WTC11 (cell line): ENCODE measurements at regions not wholly inside any gene's neighbourhood (a gene's known extent, or its start where the extent isn't known, plus 50 kb on each side); places are given as distances from the start of the nearest gene placed in this dataset.
"Not testable (repeated sequence)": the region's sequence is repeated elsewhere in the genome, so short reads cannot be mapped to it uniquely, and the experiment has no call there.

Experiments used
- ATAC-seq: fragments of 200-7000 bp; cut with Tn5 transposase; 2 replicates; pipeline ENCODE4 v1.10.0; 2021; ENCODE audit warnings: mild to moderate bottlenecking, moderate library complexity
- CTCF ChIA-PET: fragments of 300-600 bp; sonication (Branson Sonifier 250); formaldehyde crosslinking; loops from one replicate; lab custom pipeline; 2021; ENCODE audit warnings: antibody characterized with exemption; lab: Charles Lee
- POLR2A ChIA-PET: fragments of 350-600 bp; sonication (Branson Sonifier 250); formaldehyde crosslinking; loops from one replicate; lab custom pipeline; 2021; ENCODE audit warnings: antibody characterized with exemption; lab: Charles Lee
- DNase-seq: peaks from one replicate; pipeline ENCODE4 v3.0.0; 2021; ENCODE audit warnings: low spot score
- H3K27ac Mint-ChIP-seq: 2 replicates; pipeline ENCODE4 v1.8.0; 2021; ENCODE audit warnings: mixed read lengths
- H3K27me3 Mint-ChIP-seq: 2 replicates; pipeline ENCODE4 v1.8.0; 2021; ENCODE audit warnings: low read depth, mild to moderate bottlenecking, moderate library complexity, mixed read lengths
- H3K36me3 Mint-ChIP-seq: 2 replicates; pipeline ENCODE4 v1.8.0; 2021; ENCODE audit warnings: mixed read lengths
- H3K4me1 Mint-ChIP-seq: 2 replicates; pipeline ENCODE4 v1.8.0; 2022; ENCODE audit warnings: mixed read lengths
- H3K4me3 Mint-ChIP-seq: 2 replicates; pipeline ENCODE4 v1.8.0; 2021; ENCODE audit warnings: mild to moderate bottlenecking, moderate library complexity, mixed read lengths
- H3K9me3 Mint-ChIP-seq: 2 replicates; pipeline ENCODE4 v1.8.0; 2021; ENCODE audit warnings: mixed read lengths
- CREB1 ChIP-seq: sonication (generic); formaldehyde crosslinking; IDR thresholded peaks from 2 replicates; pipeline ENCODE4 v1.8.0; 2023; ENCODE audit warnings: mild to moderate bottlenecking, missing genetic modification reagents
- CREM ChIP-seq: sonication (generic); formaldehyde crosslinking; IDR thresholded peaks from 2 replicates; pipeline ENCODE4 v1.8.1; 2022; ENCODE audit warnings: mild to moderate bottlenecking, missing genetic modification reagents, moderate library complexity
- FOXJ3 ChIP-seq: sonication (generic); formaldehyde crosslinking; IDR thresholded peaks from 2 replicates; pipeline ENCODE4 v1.9.0; 2021; ENCODE audit warnings: missing genetic modification reagents, mild to moderate bottlenecking, borderline replicate concordance
- GTF2I ChIP-seq: fragments of 250-450 bp; sonication (Bioruptor Pico); conservative IDR thresholded peaks from 2 replicates; pipeline ENCODE4 v1.4.0; 2021; ENCODE audit warnings: mild to moderate bottlenecking
- JAZF1 ChIP-seq: fragments of 250-450 bp; sonication (Bioruptor Pico); IDR thresholded peaks from 2 replicates; pipeline ENCODE4 v1.9.0; 2021; ENCODE audit warnings: moderate library complexity, mild to moderate bottlenecking, inconsistent platforms
- NFATC4 ChIP-seq: fragments of 250-450 bp; sonication (Bioruptor Pico); IDR thresholded peaks from 2 replicates; pipeline ENCODE4 v1.9.0; 2021; ENCODE audit warnings: mild to moderate bottlenecking
- NFYB ChIP-seq: sonication (generic); formaldehyde crosslinking; conservative IDR thresholded peaks from 2 replicates; pipeline ENCODE4 v1.8.0; 2022; ENCODE audit warnings: low read depth, missing genetic modification reagents
- SMAD4 ChIP-seq: sonication (generic); formaldehyde crosslinking; IDR thresholded peaks from 2 replicates; pipeline ENCODE4 v1.8.0; 2022; ENCODE audit warnings: mild to moderate bottlenecking, missing genetic modification reagents
- SOX15 ChIP-seq: fragments of 250-450 bp; sonication (Bioruptor Pico); IDR thresholded peaks from 2 replicates; pipeline ENCODE4 v1.9.0; 2021; ENCODE audit warnings: mild to moderate bottlenecking
- SP1 ChIP-seq: sonication (generic); formaldehyde crosslinking; conservative IDR thresholded peaks from 2 replicates; pipeline ENCODE4 v1.8.1; 2022; ENCODE audit warnings: missing genetic modification reagents
- TCF7 ChIP-seq: sonication (generic); formaldehyde crosslinking; IDR thresholded peaks from 2 replicates; pipeline ENCODE4 v1.8.0; 2022; ENCODE audit warnings: mild to moderate bottlenecking, low read depth, missing genetic modification reagents, moderate library complexity
- ZNF512 ChIP-seq: sonication (generic); formaldehyde crosslinking; IDR thresholded peaks from 2 replicates; pipeline ENCODE4 v1.8.1; 2022; ENCODE audit warnings: missing genetic modification reagents, borderline replicate concordance
- ZNF671 ChIP-seq: fragments of 250-450 bp; sonication (Bioruptor Pico); IDR thresholded peaks from 2 replicates; pipeline ENCODE4 v1.8.0; 2021; ENCODE audit warnings: mild to moderate bottlenecking
- TF ChIP-seq, protein P1 (sequence below): fragments of 250-450 bp; sonication (Bioruptor Pico); IDR thresholded peaks from 2 replicates; pipeline ENCODE4 v1.9.0; 2021; ENCODE audit warnings: mild to moderate bottlenecking
- TF ChIP-seq, protein P2 (sequence below): sonication (generic); formaldehyde crosslinking; IDR thresholded peaks from 2 replicates; pipeline ENCODE4 v1.8.0; 2022; ENCODE audit warnings: missing genetic modification reagents

DNA sequence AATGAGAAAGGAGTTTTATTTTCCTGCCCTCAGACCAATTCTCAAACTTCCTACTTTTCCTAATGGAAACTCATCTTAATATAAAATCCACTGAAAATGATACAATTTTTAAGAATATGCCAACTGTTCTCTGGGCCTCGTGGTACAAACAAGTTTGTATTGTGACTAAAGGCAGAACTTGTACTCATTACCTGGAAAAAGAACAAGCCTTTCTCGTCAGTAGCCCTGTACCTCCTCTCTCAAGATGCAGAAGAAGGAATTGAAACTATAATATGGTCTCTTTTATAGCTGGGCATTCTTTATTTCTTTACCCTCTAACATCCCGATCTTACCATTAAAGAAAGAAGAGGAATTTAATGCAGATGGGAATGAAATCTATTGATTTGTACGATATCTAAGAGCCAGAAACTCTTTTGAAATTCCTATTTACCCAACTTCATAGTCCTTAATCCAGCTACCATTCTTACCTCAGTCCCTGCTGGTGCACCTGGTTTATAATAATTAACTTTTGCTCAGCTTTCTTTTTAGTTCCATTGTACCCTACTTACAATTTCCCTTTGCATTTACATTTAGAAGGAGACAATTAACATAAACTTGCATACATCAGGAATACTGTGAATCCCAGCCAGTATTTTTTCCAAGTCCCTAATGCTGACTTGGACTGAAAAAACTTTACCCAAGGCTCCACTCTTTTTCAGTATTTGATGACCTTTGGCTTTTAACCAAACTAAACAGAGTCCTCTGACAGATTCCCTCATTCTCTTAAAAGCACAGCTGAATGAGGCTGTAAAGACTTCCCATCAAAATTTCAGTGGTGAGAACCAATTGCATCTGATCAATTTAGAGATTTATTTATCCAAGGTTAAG is 1162.4 kb downstream of the BRINP3 start (continued):
- TF ChIP-seq CREB1 (CRISPR knock-in tag) (no peak), NFYB (CRISPR knock-in tag) (no peak), GTF2I (CRISPR knock-in tag) (no peak), SP1 (CRISPR knock-in tag) (no peak)
- TF ChIP-seq, protein P1, sequence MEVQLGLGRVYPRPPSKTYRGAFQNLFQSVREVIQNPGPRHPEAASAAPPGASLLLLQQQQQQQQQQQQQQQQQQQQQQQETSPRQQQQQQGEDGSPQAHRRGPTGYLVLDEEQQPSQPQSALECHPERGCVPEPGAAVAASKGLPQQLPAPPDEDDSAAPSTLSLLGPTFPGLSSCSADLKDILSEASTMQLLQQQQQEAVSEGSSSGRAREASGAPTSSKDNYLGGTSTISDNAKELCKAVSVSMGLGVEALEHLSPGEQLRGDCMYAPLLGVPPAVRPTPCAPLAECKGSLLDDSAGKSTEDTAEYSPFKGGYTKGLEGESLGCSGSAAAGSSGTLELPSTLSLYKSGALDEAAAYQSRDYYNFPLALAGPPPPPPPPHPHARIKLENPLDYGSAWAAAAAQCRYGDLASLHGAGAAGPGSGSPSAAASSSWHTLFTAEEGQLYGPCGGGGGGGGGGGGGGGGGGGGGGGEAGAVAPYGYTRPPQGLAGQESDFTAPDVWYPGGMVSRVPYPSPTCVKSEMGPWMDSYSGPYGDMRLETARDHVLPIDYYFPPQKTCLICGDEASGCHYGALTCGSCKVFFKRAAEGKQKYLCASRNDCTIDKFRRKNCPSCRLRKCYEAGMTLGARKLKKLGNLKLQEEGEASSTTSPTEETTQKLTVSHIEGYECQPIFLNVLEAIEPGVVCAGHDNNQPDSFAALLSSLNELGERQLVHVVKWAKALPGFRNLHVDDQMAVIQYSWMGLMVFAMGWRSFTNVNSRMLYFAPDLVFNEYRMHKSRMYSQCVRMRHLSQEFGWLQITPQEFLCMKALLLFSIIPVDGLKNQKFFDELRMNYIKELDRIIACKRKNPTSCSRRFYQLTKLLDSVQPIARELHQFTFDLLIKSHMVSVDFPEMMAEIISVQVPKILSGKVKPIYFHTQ (CRISPR knock-in tag), result no peak

DNA sequence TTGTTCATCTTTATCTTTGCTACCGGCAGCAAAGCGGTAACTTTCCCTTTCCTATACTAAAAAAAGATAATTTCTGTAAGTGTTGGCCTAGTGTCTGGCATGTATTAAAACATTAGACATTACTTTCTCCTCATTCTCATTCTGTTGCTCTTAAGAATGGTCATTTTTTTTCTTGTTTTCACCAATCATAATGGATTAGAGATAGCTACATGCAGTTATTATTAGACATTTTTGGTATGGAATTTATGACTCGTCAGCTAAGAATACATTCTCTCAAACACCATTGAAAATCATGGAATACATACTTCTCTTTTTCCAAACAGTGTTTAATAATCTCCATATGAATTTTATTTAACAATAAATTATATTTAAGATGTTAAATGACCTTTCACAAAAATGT is 1154.6 kb downstream of the BRINP3 start:
- ChIA-PET POLR2A (no interaction called here), CTCF (no interaction called here)
- TF ChIP-seq SOX15 (CRISPR knock-in tag), result no peak
- TF ChIP-seq TCF7 (CRISPR knock-in tag), result no peak
- no peak for TF ChIP-seq NFATC4 (CRISPR knock-in tag)
- no peak for TF ChIP-seq ZNF671
- TF ChIP-seq SMAD4 (CRISPR knock-in tag), result no peak
- TF ChIP-seq FOXJ3 (CRISPR knock-in tag), result no peak
- DNase-seq, result no peak
- Mint-ChIP-seq H3K36me3 (peaks cover 6% of the 10 kb centered on the region), H3K27ac (no peak overlapping the region), H3K27me3 (no peaks in the 10 kb centered on the region), H3K4me3 (no peak overlapping the region), H3K9me3 (peaks cover 17% of the 10 kb centered on the region), H3K4me1 (no peaks in the 10 kb centered on the region)
- no peak for ATAC-seq

GRCh38 chr1:189331071-189331470 is 1146.6 kb downstream of the BRINP3 start:
- H3K4me1 Mint-ChIP-seq, POLR2A ChIA-PET, H3K4me3 Mint-ChIP-seq, DNase-seq, CTCF ChIA-PET, H3K27ac Mint-ChIP-seq, H3K27me3 Mint-ChIP-seq, ATAC-seq: not testable (repeated sequence)
- Mint-ChIP-seq H3K36me3 (peaks cover 33% of the 10 kb centered on the region), H3K9me3 (peaks cover 41% of the 10 kb centered on the region)

DNA sequence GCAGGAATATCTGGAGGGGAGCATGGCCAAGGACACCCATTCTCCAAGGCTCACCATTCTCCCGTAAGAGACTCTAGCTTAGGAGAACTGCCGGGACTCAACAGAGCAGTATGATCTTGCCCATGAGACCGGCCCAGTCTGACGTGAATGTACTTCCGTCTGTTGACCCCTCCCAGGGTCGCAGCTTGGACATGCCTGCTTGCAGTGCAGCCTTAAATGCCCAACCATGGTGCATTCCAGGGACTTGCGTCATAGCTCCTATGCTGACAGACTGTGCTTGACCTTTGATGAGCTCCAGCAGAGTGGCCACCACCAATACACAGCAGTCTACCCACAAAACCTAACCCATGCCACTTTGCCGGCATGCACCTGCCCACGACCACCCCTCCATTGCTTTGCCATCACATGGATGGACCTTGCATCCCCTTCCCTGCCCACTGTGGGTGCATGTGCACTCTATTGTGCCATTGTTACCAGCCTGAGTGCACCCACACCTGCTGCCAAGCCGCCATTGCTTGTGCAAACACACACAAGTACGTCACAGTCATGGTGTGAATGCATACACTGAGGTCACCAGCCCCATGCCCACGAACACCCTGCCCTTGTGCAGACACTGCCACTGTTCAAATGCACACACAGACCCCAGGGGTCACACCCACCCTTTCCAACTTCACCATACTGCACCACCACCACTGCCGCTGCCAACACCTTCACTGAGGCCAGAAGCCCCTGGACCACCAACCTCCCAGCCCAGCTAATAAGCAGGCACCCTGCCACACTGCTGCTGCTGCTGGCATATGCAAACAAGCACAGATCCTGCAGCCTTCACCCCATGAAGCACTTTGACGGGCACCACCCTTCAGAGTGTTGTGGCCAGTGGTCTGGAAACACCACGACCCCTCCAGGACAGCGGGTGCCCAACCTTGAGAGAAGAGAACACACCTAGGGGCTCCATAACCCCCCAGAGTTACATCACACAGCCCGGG is 1141.3 kb downstream of the BRINP3 start:
- Mint-ChIP-seq H3K27me3 (no peaks in the 10 kb centered on the region), H3K27ac (0 out of 2 replicates have a peak overlapping the region, but pooled peaks have one; percentile 29), H3K36me3 (peaks cover 1% of the 10 kb centered on the region), H3K9me3 (peaks cover 2% of the 10 kb centered on the region), H3K4me3 (no peak overlapping the region), H3K4me1 (no peaks in the 10 kb centered on the region)
- ChIA-PET CTCF (no interaction called here), POLR2A (no interaction called here)
- ATAC-seq, result no peak
- DNase-seq, result no peak
- TF ChIP-seq CREM, result no peak
- TF ChIP-seq JAZF1 (CRISPR knock-in tag), result no peak
- TF ChIP-seq, protein P1 (CRISPR knock-in tag), result no peak
- no peak for TF ChIP-seq ZNF512 (CRISPR knock-in tag)
- TF ChIP-seq, protein P2, sequence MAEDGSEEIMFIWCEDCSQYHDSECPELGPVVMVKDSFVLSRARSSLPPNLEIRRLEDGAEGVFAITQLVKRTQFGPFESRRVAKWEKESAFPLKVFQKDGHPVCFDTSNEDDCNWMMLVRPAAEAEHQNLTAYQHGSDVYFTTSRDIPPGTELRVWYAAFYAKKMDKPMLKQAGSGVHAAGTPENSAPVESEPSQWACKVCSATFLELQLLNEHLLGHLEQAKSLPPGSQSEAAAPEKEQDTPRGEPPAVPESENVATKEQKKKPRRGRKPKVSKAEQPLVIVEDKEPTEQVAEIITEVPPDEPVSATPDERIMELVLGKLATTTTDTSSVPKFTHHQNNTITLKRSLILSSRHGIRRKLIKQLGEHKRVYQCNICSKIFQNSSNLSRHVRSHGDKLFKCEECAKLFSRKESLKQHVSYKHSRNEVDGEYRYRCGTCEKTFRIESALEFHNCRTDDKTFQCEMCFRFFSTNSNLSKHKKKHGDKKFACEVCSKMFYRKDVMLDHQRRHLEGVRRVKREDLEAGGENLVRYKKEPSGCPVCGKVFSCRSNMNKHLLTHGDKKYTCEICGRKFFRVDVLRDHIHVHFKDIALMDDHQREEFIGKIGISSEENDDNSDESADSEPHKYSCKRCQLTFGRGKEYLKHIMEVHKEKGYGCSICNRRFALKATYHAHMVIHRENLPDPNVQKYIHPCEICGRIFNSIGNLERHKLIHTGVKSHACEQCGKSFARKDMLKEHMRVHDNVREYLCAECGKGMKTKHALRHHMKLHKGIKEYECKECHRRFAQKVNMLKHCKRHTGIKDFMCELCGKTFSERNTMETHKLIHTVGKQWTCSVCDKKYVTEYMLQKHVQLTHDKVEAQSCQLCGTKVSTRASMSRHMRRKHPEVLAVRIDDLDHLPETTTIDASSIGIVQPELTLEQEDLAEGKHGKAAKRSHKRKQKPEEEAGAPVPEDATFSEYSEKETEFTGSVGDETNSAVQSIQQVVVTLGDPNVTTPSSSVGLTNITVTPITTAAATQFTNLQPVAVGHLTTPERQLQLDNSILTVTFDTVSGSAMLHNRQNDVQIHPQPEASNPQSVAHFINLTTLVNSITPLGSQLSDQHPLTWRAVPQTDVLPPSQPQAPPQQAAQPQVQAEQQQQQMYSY, result no peak
- no peak for TF ChIP-seq NFYB (CRISPR knock-in tag)
